HK-2 (cell line): ENCODE measurements at regions not wholly inside any gene's neighbourhood (a gene's known extent, or its start where the extent isn't known, plus 50 kb on each side); places are given as distances from the start of the nearest gene placed in this dataset.

Experiments
- DNase-seq: peaks from one replicate; pipeline ENCODE4 v3.0.0-alpha.2; 2018; ENCODE audit not compliant: unreplicated experiment

GRCh38 chr10:113326160-113327111, 226.4 kb upstream of the HABP2 start:
- peak; percentile 66 for DNase-seq

GRCh38 chr10:113329121-113329596, 223.7 kb upstream of the HABP2 start:
- DNase-seq, result no peak

DNA sequence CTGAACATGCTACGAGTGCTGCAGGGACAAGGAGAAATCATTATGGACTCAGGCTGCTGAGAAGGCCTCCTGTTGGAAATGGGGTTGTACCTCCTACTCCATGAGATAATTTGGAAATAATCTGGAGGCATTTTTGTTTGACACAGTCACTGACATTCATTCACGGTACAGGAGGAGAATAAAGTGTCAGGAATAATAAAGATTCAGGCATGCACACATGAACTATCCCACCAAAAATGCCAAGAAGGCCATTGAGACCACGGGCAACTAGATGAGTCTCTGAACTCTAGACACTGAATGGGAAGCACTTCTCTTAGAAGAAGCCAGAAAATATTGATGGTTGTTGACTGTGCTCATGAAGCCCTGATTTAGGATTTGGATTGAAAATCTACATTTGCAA, 220.9 kb upstream of the HABP2 start:
- no peak for DNase-seq

- DNase-seq, result no peak
These were observed 219.5 kb upstream of the HABP2 start for GRCh38 chr10:113333313-113333712.

DNA sequence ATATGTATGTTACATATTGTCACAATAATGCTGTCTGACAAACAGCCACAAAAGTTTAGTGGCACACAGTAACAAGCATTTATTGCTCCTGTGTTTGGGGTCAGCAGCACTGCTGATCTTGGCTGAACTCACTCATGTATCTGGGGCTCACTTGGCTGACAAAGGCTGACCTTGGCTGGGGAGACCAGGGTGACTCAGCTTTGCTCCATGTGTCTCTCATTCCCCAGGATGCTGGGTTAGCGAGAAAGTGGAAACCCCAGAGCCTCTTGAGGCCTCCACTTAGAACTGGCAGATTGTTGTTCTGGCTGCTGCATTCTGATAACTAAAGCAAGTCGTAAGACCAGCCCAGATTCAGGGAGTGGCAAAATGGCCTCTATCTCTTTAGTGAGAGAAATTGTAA, 217.3 kb upstream of the HABP2 start:
- no peak for DNase-seq

GRCh38 chr10:113336549-113337130, 216.2 kb upstream of the HABP2 start:
- no peak for DNase-seq

DNA sequence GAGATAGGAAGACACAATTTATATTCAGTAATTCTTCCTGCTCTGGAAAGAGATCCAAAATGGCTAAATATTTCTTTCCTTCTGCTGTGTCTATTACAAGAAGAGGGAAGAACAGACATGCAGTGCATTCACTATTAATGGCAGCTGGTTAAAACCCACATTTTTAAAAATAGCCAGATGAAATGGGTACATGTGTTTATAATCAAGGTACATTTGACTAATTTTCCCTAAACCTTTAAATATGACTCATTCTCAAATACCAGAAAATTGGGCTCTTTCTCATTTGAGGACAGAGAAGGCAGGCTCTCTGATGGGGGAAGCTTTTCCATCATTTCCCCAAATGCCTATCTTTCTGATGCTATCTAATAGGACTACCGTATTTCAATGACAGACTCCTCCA, 215.7 kb upstream of the HABP2 start:
- no peak for DNase-seq

DNA sequence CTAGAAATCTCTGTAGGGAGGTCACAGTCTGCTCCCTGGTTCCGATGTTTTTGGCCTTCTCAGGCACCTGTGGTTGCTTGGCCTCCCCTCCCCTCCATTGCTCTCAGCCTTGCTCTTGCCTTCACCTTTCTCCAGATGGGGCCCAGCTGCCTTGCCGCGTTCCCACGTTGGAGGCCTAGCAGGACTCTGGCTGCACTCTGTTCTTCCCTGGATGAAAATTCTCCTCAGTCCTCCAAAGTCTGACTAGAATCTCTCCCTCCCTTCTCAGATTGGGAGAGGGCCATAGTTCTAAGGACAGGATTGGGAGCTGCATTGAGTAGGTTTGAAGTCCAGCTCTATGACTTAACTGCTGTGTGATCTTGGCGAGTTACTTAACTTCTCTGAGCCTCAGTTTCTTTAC, 213.7 kb upstream of the HABP2 start:
- no peak for DNase-seq

DNA sequence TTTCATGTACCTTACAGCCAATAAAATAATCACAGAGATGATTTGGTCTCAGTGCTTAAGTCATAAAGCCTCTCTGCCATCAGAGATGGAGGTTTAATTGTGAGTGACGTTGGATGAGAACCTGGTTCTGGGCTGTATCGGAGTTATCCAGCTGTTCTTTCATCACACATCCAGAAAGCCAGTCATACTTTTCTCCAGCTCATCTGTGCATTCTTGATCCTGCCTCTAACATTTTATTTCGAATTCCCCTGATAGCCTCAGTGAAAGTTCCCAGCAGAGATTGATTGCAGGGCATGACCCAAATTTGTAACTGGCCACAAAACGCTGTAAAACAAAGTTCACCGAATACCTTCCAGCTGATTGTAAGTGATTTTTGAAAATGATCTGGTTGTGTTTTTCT, 212.6 kb upstream of the HABP2 start:
- DNase-seq, result no peak

DNA sequence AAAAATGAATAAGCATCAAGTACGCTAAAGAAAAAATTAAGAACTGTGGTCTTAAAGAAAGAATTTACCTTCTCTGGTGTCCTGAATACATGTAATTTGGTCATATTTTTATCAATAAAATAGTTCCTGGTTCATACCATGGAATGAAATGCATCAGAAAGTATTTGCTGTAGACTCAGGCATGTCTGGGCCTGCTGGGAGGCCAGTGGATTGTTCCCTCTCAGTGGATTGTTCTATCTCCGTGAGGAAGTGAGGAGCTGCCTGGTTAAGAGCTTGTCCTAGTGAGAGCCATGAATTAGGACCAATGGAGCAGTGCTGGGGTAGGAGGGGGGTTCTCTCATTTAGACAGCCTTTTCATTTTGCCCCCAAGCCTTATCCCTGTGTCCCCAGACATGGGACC, 211.7 kb upstream of the HABP2 start:
- DNase-seq, result no peak

DNA sequence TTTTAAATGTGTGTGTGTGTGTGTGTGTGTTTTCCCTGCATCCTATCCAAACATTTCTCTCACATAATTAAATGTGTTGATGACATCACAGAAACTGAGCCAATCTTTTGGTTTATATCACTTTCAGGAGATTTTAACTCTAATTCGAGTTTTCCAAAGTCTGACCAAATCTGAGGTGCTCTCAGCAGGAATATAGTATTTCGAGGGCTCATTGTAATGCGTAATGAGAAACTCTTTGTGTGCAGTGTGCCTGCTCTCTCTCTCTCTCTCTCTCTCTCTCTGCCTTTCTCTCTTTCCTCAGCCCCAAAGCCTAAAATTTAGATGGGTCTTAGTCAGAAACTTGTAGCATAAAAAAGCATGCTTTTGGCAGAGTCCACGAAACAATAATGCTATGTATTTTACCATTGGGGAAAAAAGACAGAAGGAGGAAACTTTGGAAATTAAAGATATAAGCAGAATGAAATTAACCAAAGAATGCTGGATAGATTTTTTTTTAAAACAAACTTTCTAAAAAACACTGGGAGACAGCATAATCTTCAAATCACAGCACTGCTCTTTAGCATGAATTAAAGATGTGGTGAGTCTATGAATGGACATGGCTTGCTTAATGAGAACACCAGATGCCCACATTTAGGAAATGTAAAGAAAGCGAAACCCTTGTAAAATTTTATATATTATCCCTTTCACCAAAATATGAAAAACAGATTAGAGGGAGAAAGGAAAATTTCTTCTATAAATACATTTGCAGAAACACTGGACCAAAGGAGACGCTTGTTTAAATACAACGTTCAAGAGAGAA, 206.8 kb upstream of the HABP2 start:
- DNase-seq, result no peak

- no peak for DNase-seq
These were observed 205.3 kb upstream of the HABP2 start for GRCh38 chr10:113347508-113347907.

- no peak for DNase-seq
These were observed 204.2 kb upstream of the HABP2 start for GRCh38 chr10:113348694-113349093.

DNA sequence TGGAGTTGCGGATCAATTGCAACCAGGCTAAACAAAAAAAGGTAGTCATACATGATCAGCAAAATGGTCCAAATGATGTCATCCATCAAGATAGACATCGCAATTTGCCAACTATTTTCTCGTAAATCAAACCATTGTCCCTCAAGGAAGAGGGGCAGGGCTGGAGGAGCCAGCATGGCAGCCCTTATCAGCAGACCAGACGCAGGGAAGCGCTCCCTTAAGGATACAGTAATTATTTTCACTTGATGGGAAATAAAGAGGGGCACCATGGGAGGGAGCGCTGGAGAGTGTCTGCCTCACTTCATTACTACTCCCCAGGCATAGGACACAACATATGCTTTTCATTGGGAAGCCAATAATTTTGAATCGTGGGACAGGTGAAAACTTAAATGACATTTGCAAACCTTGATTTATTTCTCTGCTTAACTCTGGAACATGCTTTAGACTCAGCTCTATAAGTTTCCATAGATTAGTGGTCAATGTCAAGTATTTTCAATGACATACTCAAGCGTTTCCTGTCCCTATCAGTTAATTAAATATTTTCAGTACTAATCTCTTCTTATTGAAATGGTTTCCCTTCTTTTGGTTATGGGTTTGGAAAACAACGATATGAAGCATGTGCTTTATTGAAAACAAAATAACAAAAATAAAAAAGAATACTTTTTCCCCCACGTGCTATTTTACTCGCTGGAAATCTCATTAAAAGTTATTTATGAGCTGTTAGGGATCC, 202.4 kb upstream of the HABP2 start:
- DNase-seq, result no peak

GRCh38 chr10:113354711-113355110, 198.1 kb upstream of the HABP2 start:
- DNase-seq, result no peak

DNA sequence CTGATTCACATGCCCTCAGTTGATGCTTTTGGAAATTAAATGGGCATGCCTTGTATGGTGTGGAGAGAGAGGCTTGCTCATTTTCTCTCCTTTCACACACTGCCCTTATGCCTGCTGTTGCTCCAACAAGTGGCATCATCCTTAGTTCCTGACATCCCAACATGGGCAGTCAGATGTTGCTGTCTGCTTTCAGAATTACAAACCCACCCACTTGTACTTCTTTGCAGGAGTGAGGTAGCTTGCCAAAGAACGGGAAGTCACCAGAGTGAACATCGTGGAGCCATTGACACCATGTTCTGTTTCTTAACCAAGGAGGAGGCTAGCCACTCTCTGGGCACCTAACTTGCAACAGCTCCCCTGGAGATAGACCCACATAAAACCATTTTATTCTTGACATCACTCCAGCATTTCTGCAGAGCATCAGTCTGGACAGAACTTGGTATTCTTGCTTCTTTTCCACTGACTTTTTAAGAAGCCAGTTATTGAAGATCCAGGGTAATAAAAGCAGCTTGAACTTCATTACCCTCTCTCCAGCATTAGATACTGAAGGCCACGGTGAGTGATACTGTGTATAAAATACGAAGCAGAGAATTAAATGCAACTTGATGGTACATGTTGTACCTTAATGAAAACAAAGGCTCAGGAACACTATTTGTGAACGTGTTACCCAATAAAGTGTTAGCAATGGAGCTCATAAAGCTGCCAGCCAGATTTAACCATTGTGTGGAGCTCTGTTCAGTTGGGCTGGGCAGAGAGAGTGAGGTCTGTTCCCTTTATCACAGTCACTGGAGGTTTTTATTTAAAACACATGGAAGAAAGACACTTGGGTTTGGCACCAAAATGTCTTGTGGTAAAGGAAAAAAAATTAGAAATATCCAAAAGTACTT, 195.8 kb upstream of the HABP2 start:
- DNase-seq, result no peak

GRCh38 chr10:113357681-113358300, 195.1 kb upstream of the HABP2 start:
- DNase-seq, result no peak

DNA sequence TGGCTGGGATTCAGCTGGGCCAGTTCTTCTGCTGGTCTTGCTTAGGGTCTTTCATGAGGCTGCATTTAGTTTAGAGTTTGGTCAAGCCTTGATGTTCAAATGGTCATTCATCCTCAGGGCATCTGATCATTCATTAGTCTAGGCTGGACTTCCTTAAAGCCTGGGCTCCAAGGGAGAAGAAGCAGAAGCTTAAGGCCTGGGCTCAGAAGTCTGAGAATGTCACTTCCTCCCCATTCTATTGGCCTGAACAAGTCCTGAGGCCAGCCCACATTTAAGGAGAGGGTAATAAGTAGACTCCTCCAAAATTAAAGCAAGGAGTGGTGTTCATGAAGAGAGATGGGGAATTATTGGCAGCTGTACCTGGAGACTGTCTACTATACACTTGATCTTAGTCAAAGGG, 193.2 kb upstream of the HABP2 start:
- DNase-seq, result no peak

DNA sequence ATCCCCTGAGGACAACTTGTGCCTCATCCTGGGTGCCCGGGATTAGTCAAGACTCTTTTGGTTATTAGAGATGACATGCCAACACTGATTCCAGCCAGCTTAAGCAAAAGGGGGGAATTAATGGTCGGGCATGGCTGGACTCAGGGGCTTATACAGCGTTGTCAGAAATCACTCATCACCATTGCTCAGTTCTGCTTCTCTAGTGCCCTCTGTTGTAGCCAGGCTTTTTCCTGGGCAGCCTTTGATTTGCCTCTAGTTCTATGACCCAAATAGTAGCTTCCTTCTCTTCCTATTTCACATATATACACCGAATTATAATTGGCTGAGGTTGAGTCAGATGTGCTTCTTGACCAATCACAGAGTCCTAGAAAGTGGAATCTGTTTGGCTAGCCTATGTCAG, 192.0 kb upstream of the HABP2 start:
- DNase-seq, result no peak

DNA sequence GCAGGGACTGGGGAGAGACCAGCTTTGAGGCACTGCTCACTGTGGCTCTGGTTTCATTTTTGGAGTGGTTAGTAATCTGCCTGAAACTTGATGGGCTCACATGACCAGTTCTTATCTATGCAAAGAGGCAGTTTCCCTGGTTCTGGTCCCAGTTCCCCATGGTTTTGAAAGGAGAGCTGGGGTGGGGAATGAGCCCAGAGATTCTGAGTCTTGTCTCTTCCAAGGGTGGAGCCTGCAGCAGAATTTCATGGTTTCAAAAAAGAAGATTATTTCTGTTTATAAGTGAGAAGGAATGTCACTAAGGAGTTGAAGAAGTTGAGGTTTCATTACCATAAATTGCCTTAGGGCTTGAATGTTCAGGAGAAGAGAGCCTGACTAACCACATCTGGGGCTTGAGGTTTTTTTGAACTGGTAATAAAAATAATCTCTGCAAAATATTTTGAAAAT, 190.2 kb upstream of the HABP2 start:
- no peak for DNase-seq
